K562 (cell line): ENCODE measurements at regions not wholly inside any gene's neighbourhood (a gene's known extent, or its start where the extent isn't known, plus 50 kb on each side); places are given as distances from the start of the nearest gene placed in this dataset.

Experiments used
- ATAC-seq: fragments of 200-7000 bp; cut with Tn5 transposase; 3 replicates; pipeline ENCODE4 v1.9.1; 2020; ENCODE audit warnings: moderate library complexity
- BruUV-seq: library from RNA; stranded (reverse); fragments of 400-500 nt; replicated peaks from 2 replicates; lab custom pipeline; 2021; lab: Mats Ljungman, UMichigan
- CTCF ChIA-PET: fragments of 300-600 bp; formaldehyde crosslinking; extraction: SDS; loops from one replicate; lab custom pipeline; 2021; ENCODE audit warnings: low intra/inter-chr PET ratio; lab: Yijun Ruan, JAX
- POLR2A ChIA-PET: fragments of 300-600, 350-650 bp; sonication (Branson Sonifier 250); formaldehyde crosslinking; extraction: SDS; loops from one replicate; lab custom pipeline; 2021; ENCODE audit warnings: antibody characterized with exemption, inconsistent platforms; lab: Yijun Ruan, JAX
- DNase-seq, 4 experiments: peaks; one replicate each; pipeline versions ENCODE4 v3.0.0 to v3.0.0-alpha.2; 2011 to 2018; ENCODE audit warnings: low spot score in 3 of 4, mixed read lengths in 3 of 4; ENCODE audit errors: extremely low read depth in 1 of 4
- FAIRE-seq: peaks from 2 replicates; lab custom pipeline; 2011; peaks lifted over from hg19 to GRCh38; lab: Jason Lieb, UNC
- H2AFZ ChIP-seq: 2 replicates; pipeline ENCODE4 v1.6.0; 2011; ENCODE audit warnings: low read depth, low read length, control low read depth, inconsistent platforms
- H3K27ac ChIP-seq: fragments of 200-600 bp; 3 replicates; pipeline ENCODE4 v1.8.0; 2011; ENCODE audit warnings: low read depth, mild to moderate bottlenecking, control low read depth, inconsistent platforms, low read length, moderate library complexity, mixed read lengths; ENCODE audit errors: extremely low read depth
- H3K27me3 ChIP-seq, 2 experiments: fragments of 300-600 bp in 1 of 2; 2 replicates in 1 of 2; 3 replicates in 1 of 2; pipeline versions ENCODE4 v1.6.0 to v1.8.0; 2011; ENCODE audit warnings: inconsistent platforms in 2 of 2, low read length in 2 of 2, mild to moderate bottlenecking in 1 of 2, mixed read lengths in 1 of 2, moderate library complexity in 1 of 2; ENCODE audit not compliant: control insufficient read depth in 2 of 2, insufficient read depth in 2 of 2
- H3K36me3 ChIP-seq: fragments of 300-600 bp; 3 replicates; pipeline ENCODE4 v1.8.0; 2011; ENCODE audit warnings: mild to moderate bottlenecking, low read length, inconsistent platforms; ENCODE audit not compliant: control insufficient read depth, insufficient read depth
- H3K4me1 ChIP-seq, 2 experiments: fragments of 200-600 bp in 1 of 2; replicated peaks in 1 of 2; 2 replicates in 1 of 2; 3 replicates in 1 of 2; pipeline versions ENCODE4 v1.5.1 to v1.8.0; 2011; ENCODE audit warnings: inconsistent platforms in 2 of 2, low read length in 2 of 2, mild to moderate bottlenecking in 1 of 2, mixed read lengths in 1 of 2, moderate library complexity in 1 of 2; ENCODE audit not compliant: control insufficient read depth in 2 of 2, insufficient read depth in 2 of 2
- H3K4me2 ChIP-seq: 2 replicates; pipeline ENCODE4 v1.6.1; 2011; ENCODE audit warnings: low read length, control low read depth, inconsistent platforms, mixed read lengths; ENCODE audit not compliant: insufficient read depth
- H3K4me3 ChIP-seq: fragments of 200-600 bp; sonication (generic), shearing (Covaris generic); 2 replicates; pipeline ENCODE4 v1.5.1; 2016; ENCODE audit warnings: control low read depth, inconsistent platforms
- H3K79me2 ChIP-seq: fragments of 200-600 bp; 3 replicates; pipeline ENCODE4 v1.8.0; 2011; ENCODE audit warnings: low read length, inconsistent platforms; ENCODE audit not compliant: control insufficient read depth, insufficient read depth
- H3K9ac ChIP-seq, 2 experiments: 2 replicates each; pipeline versions ENCODE4 v1.6.0 to v1.6.1; 2011; ENCODE audit warnings: low read depth in 2 of 2, low read length in 2 of 2, control low read depth in 1 of 2, inconsistent platforms in 1 of 2, mild to moderate bottlenecking in 1 of 2, mixed read lengths in 1 of 2; ENCODE audit not compliant: insufficient read depth in 1 of 2
- H3K9me1 ChIP-seq: one replicate; pipeline ENCODE4 v1.6.0; 2011; ENCODE audit warnings: inconsistent platforms, mild to moderate bottlenecking, low read length, moderate library complexity; ENCODE audit not compliant: control insufficient read depth, insufficient read depth
- H3K9me3 ChIP-seq: replicated peaks from 2 replicates; pipeline ENCODE4 v1.5.1; 2011; ENCODE audit warnings: low read depth, low read length, inconsistent platforms; ENCODE audit not compliant: control insufficient read depth, insufficient read depth
- H4K20me1 ChIP-seq: replicated peaks from 2 replicates; pipeline ENCODE4 v1.6.1; 2011; ENCODE audit warnings: low read length, inconsistent platforms, mixed read lengths; ENCODE audit not compliant: control insufficient read depth, insufficient read depth
- MEF2D ChIP-seq: conservative IDR thresholded peaks from 2 replicates; pipeline ENCODE4 v1.6.1; 2016; ENCODE audit warnings: low read depth, missing genetic modification characterization, missing compliant biosample characterization
- ZKSCAN3 ChIP-seq: fragments of 250-450 bp; sonication (Bioruptor Pico); IDR thresholded peaks from 2 replicates; pipeline ENCODE4 v1.4.0; 2020
- ZNF431 ChIP-seq: sonication (generic); formaldehyde crosslinking; IDR thresholded peaks from 2 replicates; pipeline ENCODE4 v1.8.0; 2022; ENCODE audit warnings: mild to moderate bottlenecking, missing genetic modification reagents
- WGBS: fragments of 100-300 bp; shearing (Covaris generic); methylation state at CpG from one replicate; pipeline ENCODE4 v1.1.6; 2016; ENCODE audit warnings: low coverage, mixed read lengths; ENCODE audit not compliant: insufficient coverage; ENCODE audit errors: missing lambda C conversion rate; 5-methylcytosine and 5-hydroxymethylcytosine counted together
- in situ Hi-C: fragments of 300-500 bp; cut with MboI; formaldehyde crosslinking; loops from 4 replicates; pipeline ENCODE4 v1.15.0; 2018; ENCODE audit warnings: inconsistent platforms, mixed read lengths
- intact Hi-C: fragments of 100-400 bp; cut with micrococcal nuclease; formaldehyde crosslinking; loops from 2 replicates; pipeline ENCODE4 v1.14.2; 2022
- TF ChIP-seq, protein P1 (sequence below): fragments of 450-650 bp; conservative IDR thresholded peaks from 2 replicates; pipeline ENCODE4 v1.6.1; 2016; ENCODE audit warnings: missing genetic modification characterization, low read depth, mild to moderate bottlenecking, missing compliant biosample characterization, moderate library complexity

DNA sequence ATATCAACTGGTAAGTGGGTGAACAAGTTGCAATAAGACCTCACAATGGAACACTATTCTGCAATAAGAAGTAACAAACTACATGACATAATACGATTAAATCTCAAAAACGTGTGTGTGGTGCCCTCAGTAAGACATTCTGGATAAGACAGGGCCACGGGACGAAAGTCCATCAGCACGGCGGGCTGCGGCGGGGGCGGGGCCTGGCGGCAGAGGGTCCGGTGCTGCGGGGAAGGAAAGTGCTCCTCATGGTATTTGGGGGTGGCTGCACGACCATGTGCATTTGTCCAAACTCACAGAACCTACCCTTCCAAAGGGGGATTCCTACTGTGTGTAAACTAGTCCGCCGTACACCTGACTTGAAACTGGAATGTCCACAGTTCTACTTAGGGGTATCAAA lies 341.8 kb downstream of the TCERG1L start:
- in situ Hi-C loops, result no loop called here
- Histone ChIP-seq H3K9me3 (no peaks in the 10 kb centered on the region), H3K9ac (no peak overlapping the region), H2AFZ (no peak overlapping the region), H3K4me1 (no peaks in the 10 kb centered on the region), H4K20me1 (no peaks in the 10 kb centered on the region), H3K27me3 (no peaks in the 10 kb centered on the region; a peak in 1 of 5 replicates), H3K27ac (no peak overlapping the region), H3K36me3 (no peaks in the 10 kb centered on the region), H3K4me2 (no peak overlapping the region), H3K79me2 (no peaks in the 10 kb centered on the region), H3K4me3 (no peak overlapping the region), H3K9me1 (no peaks in the 10 kb centered on the region)
- intact Hi-C loops, result no loop called here
- ATAC-seq, result no peak
- ChIA-PET CTCF (no interaction called here), POLR2A (no interaction called here)
- no peak for DNase-seq
- TF ChIP-seq, protein P1, sequence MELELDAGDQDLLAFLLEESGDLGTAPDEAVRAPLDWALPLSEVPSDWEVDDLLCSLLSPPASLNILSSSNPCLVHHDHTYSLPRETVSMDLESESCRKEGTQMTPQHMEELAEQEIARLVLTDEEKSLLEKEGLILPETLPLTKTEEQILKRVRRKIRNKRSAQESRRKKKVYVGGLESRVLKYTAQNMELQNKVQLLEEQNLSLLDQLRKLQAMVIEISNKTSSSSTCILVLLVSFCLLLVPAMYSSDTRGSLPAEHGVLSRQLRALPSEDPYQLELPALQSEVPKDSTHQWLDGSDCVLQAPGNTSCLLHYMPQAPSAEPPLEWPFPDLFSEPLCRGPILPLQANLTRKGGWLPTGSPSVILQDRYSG (tag), result no peak
- TF ChIP-seq ZKSCAN3 (CRISPR knock-in tag), result no peak
- TF ChIP-seq MEF2D (tag), result no peak
- no peak for TF ChIP-seq ZNF431 (CRISPR knock-in tag)
- no peak for FAIRE-seq
- WGBS, result 7% methylated on average over 5 of the region's 15 CpGs
- no TSS peak for BruUV-seq
